H9 (cell line): ENCODE measurements at regions not wholly inside any gene's neighbourhood (a gene's known extent, or its start where the extent isn't known, plus 50 kb on each side); places are given as distances from the start of the nearest gene placed in this dataset.

Experiments
- DNase-seq: peaks from one replicate; pipeline ENCODE4 v3.0.0-alpha.2; 2017
- H2AFZ ChIP-seq: one replicate; pipeline ENCODE4 v1.6.1; 2013; ENCODE audit warnings: mild to moderate bottlenecking, low read length, control low read depth, moderate library complexity
- H2AK5ac ChIP-seq: 2 replicates; pipeline ENCODE4 v1.6.1; 2013; ENCODE audit warnings: low read length, control low read depth, mixed read lengths; ENCODE audit not compliant: insufficient read length
- H2BK120ac ChIP-seq: one replicate; pipeline ENCODE4 v1.6.1; 2013; ENCODE audit warnings: low read depth, mild to moderate bottlenecking, low read length, control low read depth, inconsistent platforms; ENCODE audit not compliant: poor library complexity, severe bottlenecking
- H2BK12ac ChIP-seq: 2 replicates; pipeline ENCODE4 v1.6.1; 2013; ENCODE audit warnings: low read length, control low read depth, mixed read lengths, low read depth; ENCODE audit not compliant: insufficient read length
- H2BK15ac ChIP-seq: 2 replicates; pipeline ENCODE4 v1.6.1; 2013; ENCODE audit warnings: low read depth, low read length, control low read depth
- H2BK20ac ChIP-seq: one replicate; pipeline ENCODE4 v1.6.1; 2013; ENCODE audit warnings: low read depth, mild to moderate bottlenecking, low read length, control low read depth, inconsistent platforms; ENCODE audit not compliant: poor library complexity, severe bottlenecking
- H2BK5ac ChIP-seq: 2 replicates; pipeline ENCODE4 v1.6.1; 2013; ENCODE audit warnings: low read length, control low read depth, mixed read lengths; ENCODE audit not compliant: insufficient read length
- H3K14ac ChIP-seq: 2 replicates; pipeline ENCODE4 v1.6.1; 2013; ENCODE audit warnings: low read length, control low read depth; ENCODE audit not compliant: insufficient read depth
- H3K18ac ChIP-seq: 2 replicates; pipeline ENCODE4 v1.6.1; 2013; ENCODE audit warnings: low read depth, mild to moderate bottlenecking, mixed read lengths, low read length, control low read depth; ENCODE audit not compliant: insufficient read length
- H3K23ac ChIP-seq: 2 replicates; pipeline ENCODE4 v1.6.1; 2013; ENCODE audit warnings: low read length, control low read depth, mixed read lengths, low read depth; ENCODE audit not compliant: insufficient read length
- H3K23me2 ChIP-seq: 2 replicates; pipeline ENCODE4 v1.6.1; 2013; ENCODE audit warnings: low read depth, mild to moderate bottlenecking, mixed read lengths, low read length, control low read depth; ENCODE audit not compliant: insufficient read length, poor library complexity, severe bottlenecking
- H3K27ac ChIP-seq: 2 replicates; pipeline ENCODE4 v1.5.1; 2013; ENCODE audit warnings: low read length, control low read depth, mixed read lengths, low read depth; ENCODE audit not compliant: insufficient read length
- H3K27me3 ChIP-seq: 2 replicates; pipeline ENCODE4 v1.6.1; 2013; ENCODE audit warnings: low read length, control low read depth, inconsistent platforms; ENCODE audit not compliant: insufficient read depth
- H3K4ac ChIP-seq: 2 replicates; pipeline ENCODE4 v1.6.1; 2013; ENCODE audit warnings: low read depth, mild to moderate bottlenecking, control low read depth, inconsistent platforms, low read length, moderate library complexity
- H3K4me1 ChIP-seq: 2 replicates; pipeline ENCODE4 v1.6.1; 2013; ENCODE audit warnings: low read length, control low read depth, inconsistent platforms; ENCODE audit not compliant: insufficient read depth
- H3K4me2 ChIP-seq: 2 replicates; pipeline ENCODE4 v1.6.1; 2013; ENCODE audit warnings: low read length, control low read depth, mixed read lengths; ENCODE audit not compliant: insufficient read length, insufficient read depth
- H3K56ac ChIP-seq: 2 replicates; pipeline ENCODE4 v1.6.1; 2013; ENCODE audit warnings: low read depth, mild to moderate bottlenecking, mixed read lengths, low read length, control low read depth; ENCODE audit not compliant: insufficient read length
- H3K79me1 ChIP-seq: 2 replicates; pipeline ENCODE4 v1.6.1; 2013; ENCODE audit warnings: low read depth, mild to moderate bottlenecking, moderate library complexity, low read length, control low read depth, inconsistent platforms; ENCODE audit not compliant: insufficient read depth, poor library complexity, severe bottlenecking
- H3K79me2 ChIP-seq: 2 replicates; pipeline ENCODE4 v1.6.1; 2013; ENCODE audit warnings: low read length, control low read depth, inconsistent platforms; ENCODE audit not compliant: insufficient read depth
- H3K9ac ChIP-seq: 2 replicates; pipeline ENCODE4 v1.6.1; 2013; ENCODE audit warnings: low read length, control low read depth, mixed read lengths; ENCODE audit not compliant: insufficient read length; ENCODE audit errors: extremely low read depth
- H3K9me3 ChIP-seq: one replicate; pipeline ENCODE4 v1.6.1; 2013; ENCODE audit warnings: low read depth, low read length, inconsistent platforms; ENCODE audit not compliant: control insufficient read depth
- H3T11ph ChIP-seq: one replicate; pipeline ENCODE4 v1.6.1; 2013; ENCODE audit warnings: mild to moderate bottlenecking, low read length, control low read depth, inconsistent platforms
- H4K20me1 ChIP-seq: one replicate; pipeline ENCODE4 v1.6.1; 2013; ENCODE audit not compliant: control insufficient read depth, insufficient read length, insufficient read depth
- H4K5ac ChIP-seq: 2 replicates; pipeline ENCODE4 v1.6.1; 2013; ENCODE audit warnings: low read depth, mild to moderate bottlenecking, mixed read lengths, low read length, control low read depth; ENCODE audit not compliant: insufficient read length
- H4K8ac ChIP-seq: replicated peaks from 2 replicates; pipeline ENCODE4 v1.6.1; 2013; ENCODE audit warnings: low read length, control low read depth, mixed read lengths, low read depth; ENCODE audit not compliant: insufficient read length
- H4K91ac ChIP-seq: 2 replicates; pipeline ENCODE4 v1.6.1; 2013; ENCODE audit warnings: low read depth, mild to moderate bottlenecking, moderate library complexity, mixed read lengths, low read length, control low read depth; ENCODE audit not compliant: insufficient read length
- H3K27ac Mint-ChIP-seq, 3 experiments: 2 replicates in 2 of 3; 3 replicates in 1 of 3; pipeline ENCODE4 v1.8.0; 2020 to 2021; ENCODE audit warnings: mixed read lengths in 3 of 3, mild to moderate bottlenecking in 1 of 3, moderate library complexity in 1 of 3
- H3K27me3 Mint-ChIP-seq: 2 replicates; pipeline ENCODE4 v1.8.0; 2021; ENCODE audit warnings: low read depth, mild to moderate bottlenecking, moderate library complexity, mixed read lengths
- H3K36me3 Mint-ChIP-seq, 3 experiments: 2 replicates in 2 of 3; 3 replicates in 1 of 3; pipeline ENCODE4 v1.8.0; 2020 to 2021; ENCODE audit warnings: low read depth in 3 of 3, mixed read lengths in 3 of 3; ENCODE audit not compliant: insufficient read depth in 1 of 3
- H3K4me1 Mint-ChIP-seq, 2 experiments: 2 replicates each; pipeline ENCODE4 v1.8.0; 2020; ENCODE audit warnings: mixed read lengths in 2 of 2
- H3K4me3 Mint-ChIP-seq, 2 experiments: 2 replicates in 1 of 2; 3 replicates in 1 of 2; pipeline ENCODE4 v1.8.0; 2020 to 2021; ENCODE audit warnings: mild to moderate bottlenecking in 2 of 2, mixed read lengths in 2 of 2, moderate library complexity in 1 of 2
- H3K9me3 Mint-ChIP-seq, 2 experiments: 2 replicates in 1 of 2; 3 replicates in 1 of 2; pipeline ENCODE4 v1.8.0; 2020; ENCODE audit warnings: mild to moderate bottlenecking in 2 of 2, mixed read lengths in 2 of 2, moderate library complexity in 1 of 2
- CTCF ChIP-seq: fragments of 200-600 bp; sonication (generic); conservative IDR thresholded peaks from 3 replicates; pipeline ENCODE4 v1.8.0; 2021; ENCODE audit warnings: antibody characterized with exemption, mild to moderate bottlenecking
- WGBS: extraction: QIAGEN DNeasy Blood & Tissue Kit; methylation state at CpG from one replicate; pipeline ENCODE4 v1.1.7; 2013; ENCODE audit warnings: missing lambda C conversion rate, low lambda C conversion rate, mixed read lengths; ENCODE audit not compliant: insufficient read length; ENCODE audit errors: extremely low coverage; 5-methylcytosine and 5-hydroxymethylcytosine counted together

GRCh38 chr12:105480162-105480561 is 149.7 kb downstream of the C12orf75 start:
- Histone ChIP-seq H2BK120ac (no peak overlapping the region), H2BK5ac (no peak overlapping the region), H3K27me3 (no peaks in the 10 kb centered on the region), H2AFZ (no peak overlapping the region), H3K9ac (no peak overlapping the region), H2AK5ac (no peak overlapping the region), H4K20me1 (no peaks in the 10 kb centered on the region), H4K8ac (no peak overlapping the region), H3K79me2 (no peaks in the 10 kb centered on the region), H4K5ac (no peak overlapping the region), H3K4me2 (no peak overlapping the region), H3T11ph (no peak overlapping the region), H3K14ac (no peak overlapping the region), H2BK12ac (no peak overlapping the region), H3K23ac (no peak overlapping the region), H3K27ac (no peak overlapping the region), H2BK20ac (no peak overlapping the region), H3K9me3 (no peaks in the 10 kb centered on the region), H2BK15ac (no peak overlapping the region), H3K18ac (no peak overlapping the region), H3K4me1 (0 out of 2 replicates have a peak, but pooled peaks cover 1% of the 10 kb centered on the region), H3K56ac (no peak overlapping the region), H4K91ac (no peak overlapping the region), H3K23me2 (no peaks in the 10 kb centered on the region), H3K4ac (no peak overlapping the region), H3K79me1 (no peaks in the 10 kb centered on the region)
- WGBS: no CpG with 5 or more reads among the region's 2 CpGs
- H3K27ac Mint-ChIP-seq: peak overlapping the region in 2 of 3 experiments; percentile 32 to 34; a peak in 2 of 7 replicates
- H3K27me3 Mint-ChIP-seq: peaks cover 4% of the 10 kb centered on the region; the same call in 1 of the 2 replicates
- peaks cover 45 to 50% of the 10 kb centered on the region in 2 experiments for H3K4me1 Mint-ChIP-seq
- TF ChIP-seq CTCF: no peak
- no peaks in the 10 kb centered on the region; a peak in 1 of 5 replicates for H3K9me3 Mint-ChIP-seq
- H3K4me3 Mint-ChIP-seq: no peak overlapping the region
- DNase-seq: no peak
- H3K36me3 Mint-ChIP-seq: no peaks in the 10 kb centered on the region
